ENCODE measurements at regions not wholly inside any gene's neighbourhood (a gene's known extent, or its start where the extent isn't known, plus 50 kb on each side); places are given as distances from the start of the nearest gene placed in this dataset.

GRCh38 chr7:155201325-155202087, 96.2 kb upstream of the INSIG1 start:
- Mint-ChIP-seq H3K36me3 (ENCODE audit: unreplicated experiment) (no peaks in the 10 kb centered on the region), H3K27me3 (ENCODE audit: unreplicated experiment) (no peaks in the 10 kb centered on the region), H3K9me3 (ENCODE audit: unreplicated experiment) (peaks cover under 1% of the 10 kb centered on the region), H3K4me3 (ENCODE audit: unreplicated experiment) (no peak overlapping the region), H3K27ac (ENCODE audit: unreplicated experiment) (no peak overlapping the region), H3K4me1 (ENCODE audit: unreplicated experiment) (peaks cover 15% of the 10 kb centered on the region)
- TF ChIP-seq CTCF (IDR thresholded peaks at IDR 0.05), result no peak
- no peak for DNase-seq (ENCODE audit: extremely low spot score, unreplicated experiment)

- Mint-ChIP-seq H3K4me3 (ENCODE audit: unreplicated experiment) (no peak overlapping the region), H3K36me3 (ENCODE audit: unreplicated experiment) (no peaks in the 10 kb centered on the region), H3K27ac (ENCODE audit: unreplicated experiment) (no peak overlapping the region), H3K27me3 (ENCODE audit: unreplicated experiment) (no peaks in the 10 kb centered on the region), H3K9me3 (ENCODE audit: unreplicated experiment) (no peaks in the 10 kb centered on the region), H3K4me1 (ENCODE audit: unreplicated experiment) (peaks cover 18% of the 10 kb centered on the region)
- TF ChIP-seq CTCF (IDR thresholded peaks at IDR 0.05), result no peak
- DNase-seq (ENCODE audit: extremely low spot score, unreplicated experiment), result no peak
These were observed 95.4 kb upstream of the INSIG1 start for GRCh38 chr7:155202106-155202871.

GRCh38 chr7:155203059-155203881, 94.4 kb upstream of the INSIG1 start:
- DNase-seq (ENCODE audit: extremely low spot score, unreplicated experiment), result no peak
- no peak overlapping the region for H3K27ac Mint-ChIP-seq (ENCODE audit: unreplicated experiment)
- peaks cover 18% of the 10 kb centered on the region for H3K4me1 Mint-ChIP-seq (ENCODE audit: unreplicated experiment)
- H3K4me3 Mint-ChIP-seq (ENCODE audit: unreplicated experiment), result no peak overlapping the region
- H3K27me3 Mint-ChIP-seq (ENCODE audit: unreplicated experiment), result no peaks in the 10 kb centered on the region
- TF ChIP-seq CTCF (IDR thresholded peaks at IDR 0.05), result no peak
- H3K36me3 Mint-ChIP-seq (ENCODE audit: unreplicated experiment), result no peaks in the 10 kb centered on the region
- H3K9me3 Mint-ChIP-seq (ENCODE audit: unreplicated experiment), result no peaks in the 10 kb centered on the region

- H3K36me3 Mint-ChIP-seq (ENCODE audit: unreplicated experiment), result no peaks in the 10 kb centered on the region
- DNase-seq (ENCODE audit: extremely low spot score, unreplicated experiment), result no peak
- H3K4me3 Mint-ChIP-seq (ENCODE audit: unreplicated experiment), result no peak overlapping the region
- H3K27ac Mint-ChIP-seq (ENCODE audit: unreplicated experiment), result no peak overlapping the region
- H3K27me3 Mint-ChIP-seq (ENCODE audit: unreplicated experiment), result no peaks in the 10 kb centered on the region
- no peaks in the 10 kb centered on the region for H3K9me3 Mint-ChIP-seq (ENCODE audit: unreplicated experiment)
- TF ChIP-seq CTCF (IDR thresholded peaks at IDR 0.05), result no peak
- peaks cover 21% of the 10 kb centered on the region for H3K4me1 Mint-ChIP-seq (ENCODE audit: unreplicated experiment)
These were observed 93.6 kb upstream of the INSIG1 start for GRCh38 chr7:155203882-155204691.
